ENCODE measurements at regions not wholly inside any gene's neighbourhood (a gene's known extent, or its start where the extent isn't known, plus 50 kb on each side); places are given as distances from the start of the nearest gene placed in this dataset.

GRCh38 chrX:146056511-146057081 is 239.0 kb downstream of the SLITRK2 start:
- TF ChIP-seq ZNF384 (IDR thresholded peaks at IDR 0.05) = no peak
- no peak for TF ChIP-seq FOXK2 (IDR thresholded peaks at IDR 0.05)
- TF ChIP-seq BHLHE40 (IDR thresholded peaks at IDR 0.05; ENCODE audit: borderline replicate concordance) = no peak
- TF ChIP-seq CTBP1 (IDR thresholded peaks at IDR 0.05; ENCODE audit: borderline replicate concordance) = no peak
- no peak for TF ChIP-seq FOXA1 (IDR thresholded peaks at IDR 0.05)
- no peak for TF ChIP-seq ARNT (IDR thresholded peaks at IDR 0.05)
- no peak for TF ChIP-seq FOXM1 (IDR thresholded peaks at IDR 0.05; ENCODE audit: borderline replicate concordance)
